ENCODE measurements at regions not wholly inside any gene's neighbourhood (a gene's known extent, or its start where the extent isn't known, plus 50 kb on each side); places are given as distances from the start of the nearest gene placed in this dataset.

DNA sequence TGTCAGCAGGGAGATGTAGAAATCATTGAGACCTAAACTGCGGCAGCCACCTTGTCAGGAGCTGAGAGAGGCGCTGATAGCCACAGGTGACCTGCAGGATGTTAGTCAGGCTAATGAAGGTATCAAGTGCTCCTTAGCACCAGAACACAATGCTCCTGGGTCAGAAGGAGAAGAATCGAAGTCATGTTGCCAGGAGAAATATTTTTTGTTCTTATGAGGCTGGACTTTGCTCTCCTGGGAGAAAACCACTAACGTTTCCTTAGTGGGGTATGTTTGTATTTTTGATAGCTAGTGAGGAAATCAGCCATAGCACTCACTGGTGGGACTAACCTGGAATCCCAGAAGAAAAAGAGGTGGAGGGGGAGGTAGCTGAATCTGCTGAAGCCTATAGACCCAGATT is 120.9 kb upstream of the LRFN2 start:
- TF ChIP-seq CTCF (conservative IDR thresholded peaks at IDR 0.05 in 1 of 2, IDR thresholded peaks at IDR 0.05 in 1 of 2; ENCODE audit: extremely low read depth in 1 of 2, insufficient read depth in 1 of 2, low read depth in 1 of 2, low read length in 2 of 2) = no peak
- TF ChIP-seq EZH2 (IDR thresholded peaks at IDR 0.05; ENCODE audit: borderline replicate concordance, low read length) = no peak

Data from mammary epithelial cell (primary cell).